CD4-positive, alpha-beta T cell treated with Interleukin-2 at 100 ng/mL for 4 hours (primary cell): ENCODE measurements at regions not wholly inside any gene's neighbourhood (a gene's known extent, or its start where the extent isn't known, plus 50 kb on each side); places are given as distances from the start of the nearest gene placed in this dataset.
"Not testable (repeated sequence)": the region's sequence is repeated elsewhere in the genome, so short reads cannot be mapped to it uniquely, and the experiment has no call there.

Experiments
- DNase-seq: peaks from one replicate; pipeline ENCODE4 v3.0.0-alpha.2; 2020; ENCODE audit warnings: low spot score

DNA sequence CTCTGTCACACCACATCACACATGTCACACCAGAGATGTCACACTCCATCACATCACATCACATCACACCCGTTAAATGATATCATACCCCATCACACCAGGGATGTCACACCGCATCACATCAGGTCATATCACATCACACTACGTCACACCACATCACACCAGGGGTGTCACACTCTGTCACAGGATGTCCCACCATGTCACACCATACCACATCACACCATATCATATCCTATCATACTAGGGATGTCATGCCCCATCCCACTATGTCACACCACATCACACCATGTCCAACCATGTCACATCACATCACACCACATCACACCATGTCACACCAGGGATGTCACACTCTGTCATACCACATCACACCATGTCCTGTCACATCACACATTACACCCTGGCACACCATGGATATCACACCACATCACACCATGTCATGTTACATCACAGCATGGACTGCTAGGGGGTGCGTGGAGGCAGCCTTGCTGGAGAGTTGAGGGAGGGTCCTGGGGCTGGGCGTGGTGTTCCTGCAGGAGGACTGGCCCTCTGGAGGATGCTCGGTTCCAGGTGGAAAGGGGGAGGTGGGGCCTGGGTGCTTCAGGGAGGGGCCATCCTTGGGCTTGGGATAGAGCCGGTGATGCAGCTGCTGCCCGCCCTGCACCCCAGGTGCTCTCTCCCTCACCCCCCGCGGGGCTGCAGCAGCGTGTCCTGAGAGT lies 134.6 kb downstream of the TMEM121 start:
- DNase-seq, result no peak

GRCh38 chr14:105662043-105662442 lies 135.7 kb downstream of the TMEM121 start:
- DNase-seq, result not testable (repeated sequence)

DNA sequence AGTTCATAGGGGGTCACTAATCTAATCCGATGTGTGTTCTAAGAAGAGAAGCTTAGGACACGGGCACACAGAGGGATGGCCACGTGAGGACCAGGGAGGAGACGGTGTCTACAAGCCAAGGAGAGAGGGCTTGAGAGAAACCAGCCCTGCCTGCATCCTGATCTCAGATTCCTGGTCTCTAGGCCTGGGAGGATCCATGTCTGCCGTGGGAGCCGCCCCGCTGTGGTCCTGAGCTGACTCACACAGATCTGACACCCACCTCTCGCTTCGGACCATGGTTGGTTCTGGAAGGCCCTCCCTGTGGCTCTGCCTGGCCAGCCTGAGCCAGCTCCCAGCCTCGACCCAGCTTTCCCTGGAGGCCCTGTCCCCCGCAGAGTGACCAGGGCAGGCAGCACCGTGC lies 136.2 kb downstream of the TMEM121 start:
- not testable (repeated sequence) for DNase-seq

DNA sequence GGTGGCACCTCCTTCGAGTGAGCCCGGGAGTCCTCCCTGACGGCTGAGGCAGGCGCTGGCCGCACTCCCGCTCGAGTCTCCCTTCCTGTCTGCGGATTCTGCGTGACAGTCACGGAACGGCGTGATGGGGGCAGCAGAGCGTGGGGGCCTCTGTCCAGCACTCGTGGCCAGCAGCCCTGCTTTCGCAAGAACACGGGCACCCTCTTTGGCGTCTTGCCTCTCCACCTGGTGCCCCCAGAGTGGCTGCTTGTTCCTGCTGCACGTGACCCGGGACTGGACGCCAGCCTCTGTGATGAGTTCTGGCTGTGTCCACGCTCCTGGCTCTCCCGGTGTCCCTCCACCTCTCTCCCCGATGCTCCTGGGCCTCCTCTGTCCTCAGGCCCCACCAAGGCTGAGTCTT lies 136.9 kb downstream of the TMEM121 start:
- DNase-seq, result not testable (repeated sequence)

GRCh38 chr14:105663818-105664596 lies 137.6 kb downstream of the TMEM121 start:
- not testable (repeated sequence) for DNase-seq

- no peak for DNase-seq
Observed at GRCh38 chr14:105664691-105665090, 138.3 kb downstream of the TMEM121 start.

DNA sequence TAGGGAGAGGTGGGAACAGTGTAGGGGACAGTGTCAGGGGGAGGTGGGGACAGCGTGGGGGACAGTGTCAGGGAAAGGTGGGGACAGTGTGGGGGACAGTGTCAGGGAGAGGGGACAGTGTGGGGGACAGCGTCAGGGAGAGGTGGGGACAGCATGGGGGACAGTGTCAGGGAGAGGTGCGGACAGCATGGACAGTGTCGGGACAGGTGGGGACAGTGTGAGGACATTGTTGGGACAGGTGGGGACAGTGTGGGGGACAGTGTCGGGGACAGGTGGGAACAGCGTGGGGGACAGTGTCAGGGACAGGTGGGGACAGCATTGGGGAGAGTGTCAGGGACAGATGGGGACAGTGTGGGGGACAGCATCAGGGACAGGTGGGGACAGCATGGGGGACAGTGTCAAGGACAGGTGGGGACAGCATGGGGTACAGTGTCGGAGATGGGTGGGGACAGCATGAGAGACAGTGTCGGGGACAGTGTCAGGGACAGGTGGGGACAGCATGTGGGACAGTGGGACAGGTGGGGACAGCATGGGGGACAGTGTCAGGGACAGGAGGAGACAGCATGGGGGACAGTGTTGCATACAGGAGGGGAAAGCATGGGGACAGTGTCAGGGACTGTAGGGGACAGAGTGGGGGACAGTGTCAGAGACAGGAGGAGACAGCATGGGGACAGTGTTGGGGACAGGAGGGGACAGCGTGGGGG lies 139.0 kb downstream of the TMEM121 start:
- no peak for DNase-seq

GRCh38 chr14:105665951-105666277 lies 139.5 kb downstream of the TMEM121 start:
- no peak for DNase-seq

DNA sequence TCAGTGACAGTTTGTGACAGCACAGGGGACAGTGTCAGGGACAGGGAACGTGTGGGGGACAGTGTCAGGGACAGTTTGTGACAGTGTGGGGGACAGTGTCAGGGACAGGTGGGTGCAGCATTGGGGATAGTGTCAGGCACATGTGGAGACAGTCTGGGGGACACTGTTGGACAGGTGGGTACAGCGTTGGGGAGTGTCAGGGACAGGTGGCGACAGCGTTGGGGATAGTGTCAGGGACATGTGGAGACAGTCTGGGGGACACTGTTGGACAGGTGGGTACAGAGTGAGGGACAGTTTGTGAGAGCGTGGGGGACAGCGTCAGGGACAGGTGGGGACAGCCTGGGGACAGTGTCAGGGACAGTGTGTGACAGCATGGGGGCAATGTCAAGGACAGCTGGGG lies 140.0 kb downstream of the TMEM121 start:
- DNase-seq, result no peak

DNA sequence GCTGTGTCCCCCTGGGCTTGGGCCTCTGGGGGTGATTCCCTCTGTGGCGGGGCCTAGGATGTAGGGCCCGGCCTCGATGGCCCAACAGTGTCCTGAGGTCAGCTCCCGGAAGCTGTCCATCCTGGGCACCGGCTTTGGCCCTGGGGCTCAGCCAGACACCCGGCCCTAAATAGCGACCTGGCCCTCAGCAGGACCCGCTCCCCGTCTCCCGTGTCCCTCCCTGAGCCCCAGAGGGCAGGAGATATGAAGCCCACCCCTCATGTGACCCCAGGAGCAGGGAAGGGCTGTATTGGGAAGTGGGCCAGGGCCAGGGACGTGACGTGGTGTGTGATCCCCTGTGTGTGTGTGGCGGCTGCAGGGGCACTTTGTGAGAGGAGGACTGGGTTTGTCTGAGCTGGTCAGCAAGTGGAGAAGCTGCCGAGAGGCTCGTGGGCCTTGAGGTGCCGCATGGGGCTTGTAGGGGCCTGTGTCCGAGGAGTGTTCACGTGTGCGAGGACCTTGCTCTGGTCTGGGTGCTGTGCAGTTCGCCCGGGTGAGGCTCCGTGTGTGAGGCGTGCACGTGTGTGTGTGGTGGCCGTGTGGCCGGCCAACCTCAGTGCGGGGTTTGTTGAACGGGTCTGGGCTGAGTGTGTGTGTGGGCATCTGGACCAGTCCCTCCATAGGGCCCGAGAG lies 140.7 kb downstream of the TMEM121 start:
- DNase-seq, result not testable (repeated sequence)

GRCh38 chr14:105667663-105668020 lies 141.3 kb downstream of the TMEM121 start:
- not testable (repeated sequence) for DNase-seq

GRCh38 chr14:105668021-105668420 lies 141.6 kb downstream of the TMEM121 start:
- DNase-seq, result not testable (repeated sequence)

DNA sequence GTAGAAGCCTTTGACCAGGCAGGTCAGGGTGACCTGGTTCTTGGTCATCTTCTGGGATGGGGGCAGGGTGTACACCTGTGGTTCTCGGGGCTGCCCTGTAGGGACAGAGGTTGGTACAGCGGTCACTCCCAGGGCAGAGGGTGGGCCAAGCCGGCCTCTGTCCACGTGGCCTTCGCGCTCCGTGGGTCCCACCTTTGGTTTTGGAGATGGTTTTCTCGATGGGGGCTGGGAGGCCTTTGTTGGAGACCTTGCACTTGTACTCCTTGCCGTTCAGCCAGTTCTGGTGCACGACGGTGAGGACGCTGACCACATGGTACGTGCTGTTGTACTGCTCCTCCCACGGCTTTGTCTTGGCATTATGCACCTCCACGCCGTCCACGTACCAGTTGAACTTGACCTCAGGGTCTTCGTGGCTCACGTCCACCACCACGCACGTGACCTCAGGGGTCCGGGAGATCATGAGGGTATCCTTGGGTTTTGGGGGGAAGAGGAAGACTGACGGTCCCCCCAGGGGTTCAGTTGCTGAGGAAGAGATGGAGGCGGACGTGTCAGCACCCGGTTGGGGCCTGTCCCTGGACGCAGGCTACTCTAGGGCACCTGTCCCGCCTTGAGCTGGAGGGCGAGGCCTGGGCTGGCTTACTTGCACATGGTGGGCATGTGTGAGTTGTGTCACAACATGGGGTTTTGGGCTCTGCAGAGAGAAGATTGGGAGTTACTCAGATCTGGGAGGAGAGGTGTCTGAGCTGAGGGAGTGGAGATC lies 142.3 kb downstream of the TMEM121 start:
- DNase-seq, result not testable (repeated sequence)

DNA sequence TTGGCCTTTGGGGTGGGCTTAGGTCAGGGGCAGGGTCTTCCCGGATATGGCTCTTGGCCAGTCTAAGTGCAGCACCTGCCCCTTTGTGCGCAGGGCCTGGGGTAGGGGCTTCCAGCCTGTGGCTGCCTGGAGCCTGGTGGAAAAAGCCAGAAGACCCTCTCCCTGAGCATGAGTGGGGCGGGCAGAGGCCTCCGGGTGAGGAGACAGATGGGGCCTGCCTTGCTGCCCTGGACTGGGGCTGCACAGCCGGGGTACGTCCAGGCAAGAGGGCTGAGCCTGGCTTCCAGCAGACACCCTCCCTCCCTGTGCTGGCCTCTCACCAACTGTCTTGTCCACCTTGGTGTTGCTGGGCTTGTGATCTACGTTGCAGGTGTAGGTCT lies 142.8 kb downstream of the TMEM121 start:
- not testable (repeated sequence) for DNase-seq

- not testable (repeated sequence) for DNase-seq
Observed at GRCh38 chr14:105669646-105670045, 143.3 kb downstream of the TMEM121 start.

- DNase-seq, result not testable (repeated sequence)
Observed at GRCh38 chr14:105672450-105673200, 146.2 kb downstream of the TMEM121 start.

- DNase-seq, result not testable (repeated sequence)
Observed at GRCh38 chr14:105675433-105675832, 149.1 kb downstream of the TMEM121 start.

- not testable (repeated sequence) for DNase-seq
Observed at GRCh38 chr14:105675905-105676670, 149.7 kb downstream of the TMEM121 start.

GRCh38 chr14:105678057-105678456 lies 151.7 kb downstream of the TMEM121 start:
- not testable (repeated sequence) for DNase-seq
